GM13977 (cell line): ENCODE measurements at regions not wholly inside any gene's neighbourhood (a gene's known extent, or its start where the extent isn't known, plus 50 kb on each side); places are given as distances from the start of the nearest gene placed in this dataset.

Source experiments
- DNase-seq: peaks from one replicate; pipeline ENCODE4 v3.0.0; 2012; ENCODE audit warnings: low spot score
- CTCF ChIP-seq: IDR thresholded peaks from 2 replicates; pipeline ENCODE4 v1.5.1; 2012; ENCODE audit warnings: mild to moderate bottlenecking, control low read depth; ENCODE audit not compliant: insufficient read depth; ENCODE audit errors: extremely low read depth, missing control alignments
- in situ Hi-C: fragments of 300-500 bp; cut with MboI; formaldehyde crosslinking; loops from one replicate; pipeline ENCODE4 v1.12.0; 2022; ENCODE audit warnings: low sequenced_read_pairs, low pct_unique_long_range_greater_than_20kb, mixed read lengths, inconsistent platforms; ENCODE audit not compliant: unreplicated experiment

GRCh38 chr10:3867454-3868270, 82.7 kb upstream of the KLF6 start:
- DNase-seq, result no peak
- no peak for TF ChIP-seq CTCF
- in situ Hi-C loops, result no loop called here

GRCh38 chr10:3866332-3866731, 81.3 kb upstream of the KLF6 start:
- DNase-seq, result no peak
- in situ Hi-C loops, result no loop called here
- no peak for TF ChIP-seq CTCF

- DNase-seq, result no peak
- no peak for TF ChIP-seq CTCF
- in situ Hi-C loops, result no loop called here
These were observed 80.6 kb upstream of the KLF6 start for GRCh38 chr10:3865565-3865964.

GRCh38 chr10:3861795-3862194, 76.8 kb upstream of the KLF6 start:
- TF ChIP-seq CTCF, result no peak
- in situ Hi-C loops, result no loop called here
- no peak for DNase-seq

- in situ Hi-C loops, result no loop called here
- DNase-seq, result no peak
- TF ChIP-seq CTCF, result no peak
These were observed 73.2 kb upstream of the KLF6 start for GRCh38 chr10:3858051-3858845.

- DNase-seq, result no peak
- in situ Hi-C loops, result no loop called here
- TF ChIP-seq CTCF, result no peak
These were observed 72.3 kb upstream of the KLF6 start for GRCh38 chr10:3857318-3857717.
